Nephron progenitor cell (in vitro differentiated cells): ENCODE measurements at regions not wholly inside any gene's neighbourhood (a gene's known extent, or its start where the extent isn't known, plus 50 kb on each side); places are given as distances from the start of the nearest gene placed in this dataset.

Experiments used
- DNase-seq: peaks from one replicate; pipeline ENCODE4 v3.0.0; 2021
- H3K27ac Mint-ChIP-seq: 2 replicates; pipeline ENCODE4 v1.8.0; 2021; ENCODE audit warnings: mild to moderate bottlenecking, moderate library complexity, mixed read lengths
- H3K27me3 Mint-ChIP-seq: 2 replicates; pipeline ENCODE4 v1.8.0; 2021; ENCODE audit warnings: mild to moderate bottlenecking, low read depth, mixed read lengths; ENCODE audit not compliant: poor library complexity
- H3K36me3 Mint-ChIP-seq: 2 replicates; pipeline ENCODE4 v1.8.0; 2021; ENCODE audit warnings: low read depth, mixed read lengths
- H3K4me1 Mint-ChIP-seq: 2 replicates; pipeline ENCODE4 v1.8.0; 2021; ENCODE audit warnings: mixed read lengths
- H3K4me3 Mint-ChIP-seq: 2 replicates; pipeline ENCODE4 v1.8.0; 2021; ENCODE audit warnings: mild to moderate bottlenecking, moderate library complexity, mixed read lengths
- H3K9me3 Mint-ChIP-seq: 2 replicates; pipeline ENCODE4 v1.8.0; 2021; ENCODE audit warnings: mild to moderate bottlenecking, moderate library complexity, mixed read lengths
- TF ChIP-seq, protein P1 (sequence below): fragments of 200-600 bp; sonication (generic); IDR thresholded peaks from 2 replicates; pipeline ENCODE4 v1.5.0; 2021; ENCODE audit warnings: antibody characterized with exemption

GRCh38 chr18:79583984-79584401, 95.6 kb upstream of the CTDP1 start:
- Mint-ChIP-seq H3K9me3 (no peaks in the 10 kb centered on the region), H3K4me1 (peaks cover 29% of the 10 kb centered on the region), H3K4me3 (no peak overlapping the region), H3K36me3 (no peaks in the 10 kb centered on the region), H3K27ac (peak overlapping the region; percentile 48), H3K27me3 (peaks cover 7% of the 10 kb centered on the region)
- TF ChIP-seq, protein P1, sequence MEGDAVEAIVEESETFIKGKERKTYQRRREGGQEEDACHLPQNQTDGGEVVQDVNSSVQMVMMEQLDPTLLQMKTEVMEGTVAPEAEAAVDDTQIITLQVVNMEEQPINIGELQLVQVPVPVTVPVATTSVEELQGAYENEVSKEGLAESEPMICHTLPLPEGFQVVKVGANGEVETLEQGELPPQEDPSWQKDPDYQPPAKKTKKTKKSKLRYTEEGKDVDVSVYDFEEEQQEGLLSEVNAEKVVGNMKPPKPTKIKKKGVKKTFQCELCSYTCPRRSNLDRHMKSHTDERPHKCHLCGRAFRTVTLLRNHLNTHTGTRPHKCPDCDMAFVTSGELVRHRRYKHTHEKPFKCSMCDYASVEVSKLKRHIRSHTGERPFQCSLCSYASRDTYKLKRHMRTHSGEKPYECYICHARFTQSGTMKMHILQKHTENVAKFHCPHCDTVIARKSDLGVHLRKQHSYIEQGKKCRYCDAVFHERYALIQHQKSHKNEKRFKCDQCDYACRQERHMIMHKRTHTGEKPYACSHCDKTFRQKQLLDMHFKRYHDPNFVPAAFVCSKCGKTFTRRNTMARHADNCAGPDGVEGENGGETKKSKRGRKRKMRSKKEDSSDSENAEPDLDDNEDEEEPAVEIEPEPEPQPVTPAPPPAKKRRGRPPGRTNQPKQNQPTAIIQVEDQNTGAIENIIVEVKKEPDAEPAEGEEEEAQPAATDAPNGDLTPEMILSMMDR: no peak
- no peak for DNase-seq

GRCh38 chr18:79584491-79585394, 94.9 kb upstream of the CTDP1 start:
- H3K4me1 Mint-ChIP-seq: peaks cover 32% of the 10 kb centered on the region
- TF ChIP-seq, protein P1: no peak
- no peaks in the 10 kb centered on the region for H3K9me3 Mint-ChIP-seq
- H3K4me3 Mint-ChIP-seq: no peak overlapping the region
- H3K27me3 Mint-ChIP-seq: peaks cover 7% of the 10 kb centered on the region
- H3K36me3 Mint-ChIP-seq: no peaks in the 10 kb centered on the region
- DNase-seq: no peak
- no peak overlapping the region for H3K27ac Mint-ChIP-seq

DNA sequence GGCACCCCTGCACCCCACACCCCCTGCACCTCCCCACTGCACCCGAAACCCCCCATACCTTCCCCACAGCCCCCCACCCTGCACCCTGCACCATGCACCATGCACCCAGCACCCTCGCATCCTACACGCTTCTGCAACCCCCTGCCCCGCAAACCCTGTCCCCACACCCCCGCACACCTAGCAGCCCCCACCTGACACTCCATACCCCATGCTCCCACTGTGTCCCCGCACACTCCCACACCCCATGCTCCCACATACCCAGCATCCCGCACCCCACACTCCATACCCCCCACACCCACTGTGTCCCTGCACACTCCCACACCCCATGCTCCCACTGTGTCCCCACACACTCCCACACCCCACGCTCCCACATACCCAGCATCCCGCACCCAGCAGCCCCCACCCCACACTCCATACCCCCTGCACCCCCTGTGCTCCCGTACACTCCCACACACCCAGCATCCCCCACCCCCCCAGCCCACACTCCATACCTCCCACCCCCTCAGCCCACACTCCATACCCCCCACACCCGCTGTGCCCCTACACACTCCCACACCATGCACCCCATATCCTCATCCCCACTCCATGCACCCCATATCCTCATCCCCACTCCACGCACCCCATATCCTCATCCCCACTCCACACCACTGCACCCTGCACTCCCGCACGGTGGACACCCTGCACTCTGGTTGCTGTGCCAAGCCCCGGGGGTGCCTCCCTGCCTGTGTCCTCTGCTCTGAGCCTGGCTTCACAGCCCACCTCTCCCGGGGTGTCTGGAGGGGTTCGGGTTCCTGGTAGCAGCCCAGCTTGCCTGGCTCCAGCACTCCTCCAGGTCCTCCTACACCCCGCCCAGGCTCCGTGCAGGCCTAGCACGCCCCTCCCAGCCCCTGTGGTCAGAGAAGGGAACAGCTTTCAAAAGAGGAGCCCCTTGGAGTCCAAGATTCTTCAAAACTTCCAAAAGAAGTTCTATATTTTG, 93.9 kb upstream of the CTDP1 start:
- TF ChIP-seq, protein P1: no peak
- peaks cover 7% of the 10 kb centered on the region for H3K27me3 Mint-ChIP-seq
- H3K9me3 Mint-ChIP-seq: no peaks in the 10 kb centered on the region
- no peak overlapping the region for H3K4me3 Mint-ChIP-seq
- DNase-seq: no peak
- H3K36me3 Mint-ChIP-seq: no peaks in the 10 kb centered on the region
- peaks cover 26% of the 10 kb centered on the region for H3K4me1 Mint-ChIP-seq
- no peak overlapping the region for H3K27ac Mint-ChIP-seq

DNA sequence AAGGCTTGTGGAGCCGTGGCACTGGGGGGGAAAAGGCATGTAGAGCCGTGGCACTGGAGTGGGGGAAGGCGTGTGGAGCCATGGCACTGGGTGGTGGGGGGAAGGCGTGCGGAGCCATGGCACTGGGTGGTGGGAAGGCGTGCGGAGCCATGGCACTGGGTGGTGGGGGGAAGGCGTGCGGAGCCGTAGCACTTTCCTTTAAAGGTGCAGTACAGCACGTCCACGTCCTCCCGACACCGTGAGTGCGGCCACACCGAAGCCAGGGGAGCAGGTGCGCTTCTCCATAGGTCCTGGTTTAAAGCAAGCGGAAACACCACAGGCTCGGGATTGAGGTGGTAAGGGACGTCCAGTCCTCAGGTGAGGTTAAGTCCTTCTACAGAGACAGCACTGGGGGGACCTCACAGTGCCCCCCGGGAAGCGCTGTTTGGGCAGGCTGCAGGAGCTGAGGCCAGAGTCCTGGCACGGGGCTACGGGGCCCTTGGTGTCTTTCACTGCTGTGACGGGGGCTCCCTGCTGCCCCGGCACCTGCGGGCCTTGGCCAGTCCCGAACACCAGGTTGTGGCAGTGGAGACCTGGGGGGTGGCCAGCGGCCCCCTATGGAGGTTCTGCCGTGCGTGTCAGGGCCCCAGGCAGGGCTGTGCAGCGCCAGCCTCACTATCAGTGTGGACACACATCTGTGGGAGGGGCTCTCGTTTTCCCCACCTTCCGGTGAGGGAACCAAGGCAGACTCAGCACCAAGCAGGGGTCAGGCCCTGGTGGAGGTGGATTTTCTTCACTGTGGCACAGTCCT, 93.0 kb upstream of the CTDP1 start:
- no peak overlapping the region for H3K4me3 Mint-ChIP-seq
- TF ChIP-seq, protein P1: no peak
- no peaks in the 10 kb centered on the region for H3K36me3 Mint-ChIP-seq
- H3K27me3 Mint-ChIP-seq: peaks cover 7% of the 10 kb centered on the region
- no peak overlapping the region for H3K27ac Mint-ChIP-seq
- H3K9me3 Mint-ChIP-seq: no peaks in the 10 kb centered on the region
- peaks cover 26% of the 10 kb centered on the region for H3K4me1 Mint-ChIP-seq
- no peak for DNase-seq

GRCh38 chr18:79587226-79587741, 92.3 kb upstream of the CTDP1 start:
- peaks cover 26% of the 10 kb centered on the region for H3K4me1 Mint-ChIP-seq
- H3K36me3 Mint-ChIP-seq: peaks cover 3% of the 10 kb centered on the region
- DNase-seq: peak; percentile 0

More at GRCh38 chr18:79587226-79587741, 92.3 kb upstream of the CTDP1 start:
- Mint-ChIP-seq H3K27me3 (peaks cover 7% of the 10 kb centered on the region), H3K27ac (no peak overlapping the region), H3K4me3 (no peak overlapping the region), H3K9me3 (peaks cover 4% of the 10 kb centered on the region)
- TF ChIP-seq, protein P1: no peak
